ENCODE measurements at regions not wholly inside any gene's neighbourhood (a gene's known extent, or its start where the extent isn't known, plus 50 kb on each side); places are given as distances from the start of the nearest gene placed in this dataset.
"Not testable (repeated sequence)": the region's sequence is repeated elsewhere in the genome, so short reads cannot be mapped to it uniquely, and the experiment has no call there.

DNA sequence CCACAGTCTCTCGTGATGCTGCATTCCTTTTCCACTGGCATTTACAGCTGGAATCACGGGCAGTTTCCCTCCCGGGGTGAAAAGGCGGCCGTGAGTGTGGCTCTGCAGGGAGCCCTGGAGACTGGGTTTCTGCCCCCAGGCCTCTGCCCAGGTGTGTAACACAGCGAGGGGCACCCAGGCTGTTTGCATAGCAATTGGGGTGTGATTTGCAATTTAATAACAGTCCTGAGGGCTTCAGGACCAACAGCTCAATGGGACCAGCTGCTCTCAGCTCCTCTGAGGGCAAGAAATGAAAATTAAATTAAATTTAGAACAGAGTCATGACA lies 99.0 kb upstream of the SHOX start:
- DNase-seq (ENCODE audit: extremely low read depth, low read depth), result no peak
- TF ChIP-seq, protein P1, sequence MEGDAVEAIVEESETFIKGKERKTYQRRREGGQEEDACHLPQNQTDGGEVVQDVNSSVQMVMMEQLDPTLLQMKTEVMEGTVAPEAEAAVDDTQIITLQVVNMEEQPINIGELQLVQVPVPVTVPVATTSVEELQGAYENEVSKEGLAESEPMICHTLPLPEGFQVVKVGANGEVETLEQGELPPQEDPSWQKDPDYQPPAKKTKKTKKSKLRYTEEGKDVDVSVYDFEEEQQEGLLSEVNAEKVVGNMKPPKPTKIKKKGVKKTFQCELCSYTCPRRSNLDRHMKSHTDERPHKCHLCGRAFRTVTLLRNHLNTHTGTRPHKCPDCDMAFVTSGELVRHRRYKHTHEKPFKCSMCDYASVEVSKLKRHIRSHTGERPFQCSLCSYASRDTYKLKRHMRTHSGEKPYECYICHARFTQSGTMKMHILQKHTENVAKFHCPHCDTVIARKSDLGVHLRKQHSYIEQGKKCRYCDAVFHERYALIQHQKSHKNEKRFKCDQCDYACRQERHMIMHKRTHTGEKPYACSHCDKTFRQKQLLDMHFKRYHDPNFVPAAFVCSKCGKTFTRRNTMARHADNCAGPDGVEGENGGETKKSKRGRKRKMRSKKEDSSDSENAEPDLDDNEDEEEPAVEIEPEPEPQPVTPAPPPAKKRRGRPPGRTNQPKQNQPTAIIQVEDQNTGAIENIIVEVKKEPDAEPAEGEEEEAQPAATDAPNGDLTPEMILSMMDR (IDR thresholded peaks at IDR 0.05; ENCODE audit: low read depth, low read length, missing control alignments), result no peak
- H3K4me3 ChIP-seq (replicated peaks; ENCODE audit: low read depth, low read length), result no peak overlapping the region

DNA sequence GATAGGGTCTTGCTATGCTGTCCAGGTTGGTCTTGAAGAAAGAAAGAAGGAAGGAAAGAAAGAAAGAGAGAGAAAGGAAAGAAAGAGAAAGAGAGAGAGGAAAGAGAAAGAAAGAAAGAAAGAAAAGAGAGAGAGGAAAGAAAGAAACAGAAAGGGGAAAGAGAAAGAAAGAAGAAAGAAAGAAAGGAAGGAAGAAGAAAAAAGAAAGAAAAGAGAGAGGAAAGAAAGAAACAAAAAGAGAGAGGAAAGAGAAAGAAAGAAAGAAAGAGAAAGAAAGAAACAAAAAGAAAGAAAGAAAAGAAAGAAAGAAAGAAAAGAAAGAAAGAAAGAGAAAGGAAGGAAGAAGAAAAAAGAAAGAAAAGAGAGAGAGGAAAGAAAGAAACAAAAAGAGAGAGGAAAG lies 95.8 kb upstream of the SHOX start:
- H3K4me3 ChIP-seq (replicated peaks; ENCODE audit: low read depth, low read length), result no peak overlapping the region
- no peak for DNase-seq (ENCODE audit: extremely low read depth, low read depth)
- TF ChIP-seq, protein P1 (IDR thresholded peaks at IDR 0.05; ENCODE audit: low read depth, low read length, missing control alignments), result no peak

GRCh38 chrX:536616-537015 lies 94.0 kb upstream of the SHOX start:
- TF ChIP-seq, protein P1 (IDR thresholded peaks at IDR 0.05; ENCODE audit: low read depth, low read length, missing control alignments), result no peak
- no peak overlapping the region for H3K4me3 ChIP-seq (replicated peaks; ENCODE audit: low read depth, low read length)
- DNase-seq (ENCODE audit: extremely low read depth, low read depth), result no peak

DNA sequence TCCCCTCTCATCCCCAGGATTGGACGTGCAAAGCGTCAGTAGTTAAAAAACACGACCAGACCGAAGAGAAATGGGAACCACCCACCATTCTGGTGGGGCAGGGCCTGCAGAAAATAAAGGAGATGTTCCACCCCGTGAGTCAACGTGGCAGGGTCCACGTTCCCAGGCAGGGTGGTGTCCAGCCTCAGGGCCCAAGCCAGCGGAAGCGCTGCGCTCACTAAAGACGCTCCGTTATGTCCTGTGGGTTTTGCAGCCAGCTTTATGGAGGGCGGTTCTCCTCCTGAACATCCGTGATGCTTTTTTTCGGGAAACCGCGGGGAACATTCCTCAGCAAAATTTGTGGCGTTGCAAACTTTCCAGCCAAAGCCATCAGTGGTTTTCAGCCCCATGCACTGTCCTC lies 93.4 kb upstream of the SHOX start:
- TF ChIP-seq, protein P1 (IDR thresholded peaks at IDR 0.05; ENCODE audit: low read depth, low read length, missing control alignments), result no peak
- H3K4me3 ChIP-seq (replicated peaks; ENCODE audit: low read depth, low read length), result no peak overlapping the region
- DNase-seq (ENCODE audit: extremely low read depth, low read depth), result no peak

DNA sequence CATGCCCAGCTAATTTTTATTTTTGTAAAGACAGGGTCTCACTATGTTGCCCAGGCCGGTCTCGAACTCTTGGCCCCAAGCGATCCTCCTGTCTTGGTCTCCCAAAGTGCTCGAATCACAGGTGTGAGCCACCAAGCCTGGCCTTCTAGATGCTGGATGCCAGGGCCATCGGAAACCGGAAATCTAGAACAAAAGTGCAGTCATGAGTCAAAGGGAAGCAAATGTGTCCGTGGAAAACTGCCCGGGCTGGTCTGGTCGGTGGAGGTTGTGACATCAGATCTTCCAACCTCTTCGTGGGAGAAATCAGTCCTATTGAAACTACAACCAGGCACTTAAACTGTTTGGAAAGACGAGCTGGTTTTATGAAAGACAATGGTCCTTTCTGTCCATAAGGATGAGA lies 92.3 kb upstream of the SHOX start:
- TF ChIP-seq, protein P1 (IDR thresholded peaks at IDR 0.05; ENCODE audit: low read depth, low read length, missing control alignments), result no peak
- no peak for DNase-seq (ENCODE audit: extremely low read depth, low read depth)
- no peak overlapping the region for H3K4me3 ChIP-seq (replicated peaks; ENCODE audit: low read depth, low read length)

DNA sequence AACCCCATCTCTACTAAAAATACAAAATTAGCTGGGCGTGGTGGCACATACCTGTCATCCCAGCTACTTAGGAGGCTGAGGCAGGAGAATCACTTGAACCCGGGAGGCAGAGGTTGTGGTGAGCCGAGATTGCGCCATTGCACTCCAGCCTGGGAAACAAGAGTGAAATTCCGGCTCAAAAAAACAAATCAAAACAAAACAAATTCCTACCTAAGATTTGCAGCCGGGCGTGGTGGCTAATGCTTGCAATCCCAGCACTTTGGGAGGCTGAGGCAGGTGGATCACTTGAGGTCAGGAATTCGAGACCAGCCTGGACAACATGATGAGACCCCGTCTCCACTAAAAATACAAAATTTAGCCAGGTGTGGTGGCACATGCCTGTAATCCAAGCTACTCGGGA lies 89.6 kb upstream of the SHOX start:
- H3K4me3 ChIP-seq (replicated peaks; ENCODE audit: low read depth, low read length); DNase-seq (ENCODE audit: extremely low read depth, low read depth): not testable (repeated sequence)

DNA sequence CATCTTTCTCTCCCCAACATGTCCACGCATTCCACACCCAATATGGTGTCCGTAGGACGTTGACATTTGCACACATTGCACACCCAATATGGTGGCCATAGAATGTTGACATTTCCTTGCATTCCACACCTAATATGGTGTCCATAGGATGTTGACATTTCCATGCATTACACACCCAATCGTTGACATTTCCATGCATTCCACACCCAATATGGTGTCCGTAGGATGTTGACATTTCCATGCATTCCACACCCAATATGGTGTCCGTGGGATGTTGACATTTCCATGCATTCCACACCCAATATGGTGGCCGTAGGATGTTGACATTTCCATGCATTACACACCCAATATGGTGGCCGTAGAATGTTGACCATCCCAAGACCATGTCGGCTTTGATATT lies 88.4 kb upstream of the SHOX start:
- TF ChIP-seq, protein P1 (IDR thresholded peaks at IDR 0.05; ENCODE audit: low read depth, low read length, missing control alignments), result no peak
- DNase-seq (ENCODE audit: extremely low read depth, low read depth), result no peak
- H3K4me3 ChIP-seq (replicated peaks; ENCODE audit: low read depth, low read length), result no peak overlapping the region

Measured in HFF-Myc (cell line).